Thyroid gland (tissue), 4 donors: ENCODE measurements at regions not wholly inside any gene's neighbourhood (a gene's known extent, or its start where the extent isn't known, plus 50 kb on each side); places are given as distances from the start of the nearest gene placed in this dataset.

Source experiments
- DNase-seq, 2 donors: peaks; one replicate each; pipeline ENCODE4 v3.0.0-alpha.2; 2019
- H3K27ac ChIP-seq, 3 donors: fragments of 200-600 bp; sonication (generic); 1 replicate in 2 of 3; 2 replicates in 1 of 3; pipeline ENCODE4 v1.5.1; 2016 to 2019; ENCODE audit warnings: mild to moderate bottlenecking in 1 of 3, moderate library complexity in 1 of 3
- H3K27me3 ChIP-seq: fragments of 200-600 bp; sonication (generic); one replicate; pipeline ENCODE4 v1.5.1; 2019
- H3K36me3 ChIP-seq, 2 donors: fragments of 200-600 bp; sonication (generic); one replicate each; pipeline ENCODE4 v1.5.1; 2016 to 2019
- H3K4me1 ChIP-seq, 2 donors: fragments of 200-600 bp; sonication (generic); one replicate each; pipeline ENCODE4 v1.5.1; 2017 to 2019
- H3K4me3 ChIP-seq, 3 donors: fragments of 200-600 bp; sonication (generic); replicated peaks in 1 of 3; 1 replicate in 2 of 3; 2 replicates in 1 of 3; pipeline ENCODE4 v1.5.1; 2016; ENCODE audit warnings: mild to moderate bottlenecking in 1 of 3
- H3K9me3 ChIP-seq: fragments of 200-600 bp; sonication (generic); one replicate; pipeline ENCODE4 v1.5.1; 2017
- POLR2A ChIP-seq, 2 donors: fragments of 450-650 bp; IDR thresholded peaks; one replicate each; pipeline ENCODE4 v1.6.1; 2017; ENCODE audit warnings: antibody characterized with exemption in 2 of 2, mild to moderate bottlenecking in 2 of 2, moderate library complexity in 1 of 2
- WGBS, 2 donors: methylation state at CpG; one replicate each; pipeline ENCODE4 v1.1.5; 2017; 5-methylcytosine and 5-hydroxymethylcytosine counted together
- intact Hi-C: fragments of 100-400 bp; cut with DNase I; formaldehyde crosslinking; loops from one replicate; pipeline ENCODE4 v1.15.1; 2023
- TF ChIP-seq, protein P1 (sequence below), 6 experiments: fragments of 200-600 bp in 3 of 6; fragments of 450-650 bp in 3 of 6; sonication (generic) in 3 of 6; IDR thresholded peaks; one replicate each; pipeline ENCODE4 v1.5.1; 2016 to 2019; ENCODE audit warnings: antibody characterized with exemption in 6 of 6, mild to moderate bottlenecking in 2 of 6, inconsistent platforms in 1 of 6, moderate library complexity in 1 of 6

DNA sequence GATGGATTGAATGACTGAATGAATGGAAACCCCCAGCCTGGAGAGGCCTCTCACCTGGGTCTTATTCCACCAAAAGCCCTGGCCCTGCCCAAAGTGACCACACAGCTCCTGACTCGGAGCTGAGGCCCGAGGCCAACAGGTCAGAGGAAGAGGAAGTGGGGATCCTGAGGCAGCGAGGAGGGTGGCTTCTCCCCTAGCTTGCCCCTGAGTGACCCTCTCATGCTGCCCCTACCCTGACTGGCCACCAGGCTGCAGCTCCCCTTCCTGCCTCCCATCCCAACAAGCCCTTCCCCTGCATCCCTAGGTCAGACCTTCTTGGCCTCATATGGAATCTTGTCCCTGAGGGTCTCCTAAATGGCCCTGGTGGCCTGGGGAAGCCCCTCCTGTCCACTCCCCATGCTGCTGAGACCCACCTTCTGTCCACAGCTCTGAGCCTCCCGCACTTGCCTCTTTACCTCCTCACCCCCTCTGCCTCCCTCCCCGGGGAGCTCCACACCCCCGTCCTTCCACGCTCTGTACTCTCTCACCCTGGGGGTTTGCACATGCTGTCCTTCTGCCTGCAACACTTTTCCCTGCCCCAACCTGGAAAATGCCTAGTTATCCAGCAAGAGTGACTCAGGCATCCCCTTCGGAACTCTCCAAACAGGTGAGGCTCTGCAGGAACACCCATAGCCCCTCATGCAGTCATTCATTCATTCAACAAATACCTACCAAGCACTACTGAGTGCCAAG lies 134.8 kb upstream of the HDAC4 start:
- WGBS, 2 donors = 83 to 86% methylated on average over 8 of the region's 8 CpGs
- no peak overlapping the region for H3K4me3 ChIP-seq
- no peak for DNase-seq
- no peak overlapping the region for H3K27ac ChIP-seq
- H3K9me3 ChIP-seq = no peaks in the 10 kb centered on the region
- no peaks in the 10 kb centered on the region for H3K27me3 ChIP-seq
- TF ChIP-seq, protein P1, sequence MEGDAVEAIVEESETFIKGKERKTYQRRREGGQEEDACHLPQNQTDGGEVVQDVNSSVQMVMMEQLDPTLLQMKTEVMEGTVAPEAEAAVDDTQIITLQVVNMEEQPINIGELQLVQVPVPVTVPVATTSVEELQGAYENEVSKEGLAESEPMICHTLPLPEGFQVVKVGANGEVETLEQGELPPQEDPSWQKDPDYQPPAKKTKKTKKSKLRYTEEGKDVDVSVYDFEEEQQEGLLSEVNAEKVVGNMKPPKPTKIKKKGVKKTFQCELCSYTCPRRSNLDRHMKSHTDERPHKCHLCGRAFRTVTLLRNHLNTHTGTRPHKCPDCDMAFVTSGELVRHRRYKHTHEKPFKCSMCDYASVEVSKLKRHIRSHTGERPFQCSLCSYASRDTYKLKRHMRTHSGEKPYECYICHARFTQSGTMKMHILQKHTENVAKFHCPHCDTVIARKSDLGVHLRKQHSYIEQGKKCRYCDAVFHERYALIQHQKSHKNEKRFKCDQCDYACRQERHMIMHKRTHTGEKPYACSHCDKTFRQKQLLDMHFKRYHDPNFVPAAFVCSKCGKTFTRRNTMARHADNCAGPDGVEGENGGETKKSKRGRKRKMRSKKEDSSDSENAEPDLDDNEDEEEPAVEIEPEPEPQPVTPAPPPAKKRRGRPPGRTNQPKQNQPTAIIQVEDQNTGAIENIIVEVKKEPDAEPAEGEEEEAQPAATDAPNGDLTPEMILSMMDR (IDR thresholded peaks at IDR 0.05) = no peak
- TF ChIP-seq POLR2A (IDR thresholded peaks at IDR 0.05) = no peak
- H3K36me3 ChIP-seq = no peaks in the 10 kb centered on the region
- H3K4me1 ChIP-seq = peaks cover 0 to 7% of the 10 kb centered on the region in 2 donors
- intact Hi-C loops = no loop called here

DNA sequence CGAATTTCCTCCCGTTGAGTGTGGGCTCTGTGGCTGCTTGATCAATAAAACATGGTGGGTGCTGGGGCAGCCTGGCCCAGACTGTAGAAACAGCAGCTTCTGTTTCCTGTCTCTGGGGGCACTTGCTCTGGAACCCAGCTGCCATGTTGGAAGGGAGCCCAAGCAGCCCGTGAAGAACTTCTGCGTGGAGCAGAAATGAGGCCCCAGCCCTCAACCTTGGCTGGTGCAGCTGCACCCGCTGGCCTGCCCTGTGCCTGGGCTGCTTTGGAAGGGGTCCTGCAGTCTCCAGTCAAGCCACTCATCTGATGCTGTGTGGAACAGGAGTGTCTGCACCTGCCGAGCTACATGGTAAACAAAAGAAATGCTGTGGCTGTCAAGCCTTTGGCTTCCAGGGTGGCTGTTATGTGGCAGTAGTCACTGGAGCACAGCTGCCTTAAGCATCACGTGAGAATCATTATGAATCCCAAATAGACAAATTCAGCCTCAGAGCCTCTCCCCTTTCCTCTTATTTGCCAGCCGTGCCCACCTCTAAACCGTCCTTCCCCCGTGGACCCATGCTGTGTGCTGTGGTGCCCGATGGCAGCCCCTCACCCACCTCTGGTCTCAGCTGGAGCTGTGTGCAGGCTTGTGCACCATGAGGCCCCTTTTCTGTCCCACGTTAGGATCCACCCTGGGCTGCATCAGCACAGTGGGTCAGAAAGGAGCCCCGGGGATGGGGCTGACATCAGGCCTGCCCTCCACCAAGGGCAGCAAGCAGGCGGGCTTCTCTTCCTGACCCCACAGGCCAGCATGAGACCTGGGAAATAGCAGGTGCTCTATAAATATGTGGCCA lies 134.0 kb upstream of the HDAC4 start:
- no peak overlapping the region for H3K4me3 ChIP-seq
- 94 to 95% methylated on average over 12 to 14 of the region's 14 CpGs for WGBS, 2 donors
- no peaks in the 10 kb centered on the region for H3K27me3 ChIP-seq
- H3K9me3 ChIP-seq = no peaks in the 10 kb centered on the region
- H3K4me1 ChIP-seq = peaks cover 0 to 7% of the 10 kb centered on the region in 2 donors
- intact Hi-C loops = no loop called here
- H3K36me3 ChIP-seq = no peaks in the 10 kb centered on the region
- no peak for TF ChIP-seq POLR2A (IDR thresholded peaks at IDR 0.05)
- TF ChIP-seq, protein P1 (IDR thresholded peaks at IDR 0.05) = no peak
- no peak for DNase-seq
- no peak overlapping the region for H3K27ac ChIP-seq

DNA sequence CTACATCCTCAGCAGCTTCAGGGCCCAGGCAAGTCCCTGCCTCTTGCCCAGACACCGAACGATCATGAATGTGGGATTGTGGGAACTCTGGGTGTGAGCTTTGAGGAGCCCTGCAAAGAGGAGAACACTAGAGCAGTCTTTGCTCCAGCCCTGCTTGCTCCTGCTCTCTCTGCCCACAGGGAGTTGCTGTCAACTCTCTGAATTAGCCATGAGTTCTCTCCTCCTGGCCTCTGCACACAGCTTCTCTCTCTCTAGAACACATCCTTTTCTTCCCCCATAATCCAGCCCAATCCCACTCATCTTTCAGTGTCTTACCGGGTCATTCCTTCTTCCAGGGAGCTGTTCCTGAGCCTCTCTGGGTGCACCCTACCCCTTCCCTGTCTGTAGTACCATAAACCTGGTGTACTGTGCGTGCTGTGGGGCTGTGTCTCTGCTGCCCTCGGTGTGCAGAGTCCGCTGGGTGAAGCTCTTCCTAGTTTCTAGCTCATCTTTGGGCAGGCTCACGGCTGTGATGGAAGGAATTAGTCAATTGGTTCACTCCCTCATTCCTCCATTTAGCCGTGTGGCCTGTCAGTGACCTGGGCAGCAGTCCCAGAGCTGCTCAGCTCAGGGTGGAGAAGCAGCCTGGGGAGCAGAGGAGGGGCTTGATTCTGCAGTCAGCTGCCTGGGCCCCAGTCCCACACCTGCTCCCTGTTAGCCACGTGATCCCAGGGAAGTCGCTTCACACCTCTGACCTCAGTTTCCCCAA lies 132.9 kb upstream of the HDAC4 start:
- TF ChIP-seq POLR2A (IDR thresholded peaks at IDR 0.05) = no peak
- TF ChIP-seq, protein P1 (IDR thresholded peaks at IDR 0.05) = no peak
- intact Hi-C loops = no loop called here
- no peak for DNase-seq
- WGBS, 2 donors = 56 to 74% methylated on average over 8 to 10 of the region's 10 CpGs
- no peaks in the 10 kb centered on the region for H3K27me3 ChIP-seq
- no peaks in the 10 kb centered on the region for H3K9me3 ChIP-seq
- no peak overlapping the region for H3K27ac ChIP-seq
- no peak overlapping the region for H3K4me3 ChIP-seq
- peaks cover 0 to 7% of the 10 kb centered on the region in 2 donors for H3K4me1 ChIP-seq
- no peaks in the 10 kb centered on the region for H3K36me3 ChIP-seq

DNA sequence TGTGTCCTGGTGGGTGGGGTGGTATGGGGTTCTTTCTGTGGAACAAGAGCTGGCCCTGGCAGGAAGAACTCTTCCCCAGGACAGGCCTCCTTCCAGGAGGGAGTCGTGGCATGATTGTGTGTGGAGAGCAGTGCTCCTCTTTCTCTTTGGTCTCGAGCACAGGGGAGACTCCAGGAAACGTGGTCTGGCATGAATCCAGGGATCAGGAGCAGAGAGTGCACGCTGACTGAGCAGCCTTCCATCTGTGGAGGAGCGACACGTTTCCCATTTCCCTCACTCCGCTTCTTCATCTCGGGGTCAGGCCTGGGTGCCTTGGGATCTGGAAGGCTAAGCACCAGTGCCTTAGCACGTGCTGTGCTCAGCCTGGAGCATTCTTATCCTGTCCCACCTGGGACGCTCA lies 132.0 kb upstream of the HDAC4 start:
- Histone ChIP-seq H3K27ac (no peak overlapping the region), H3K9me3 (no peaks in the 10 kb centered on the region), H3K36me3 (no peaks in the 10 kb centered on the region), H3K4me1 (peaks cover 0 to 7% of the 10 kb centered on the region in 2 donors), H3K27me3 (no peaks in the 10 kb centered on the region), H3K4me3 (no peak overlapping the region)
- DNase-seq = peak; percentile 52 to 61
- WGBS, 2 donors = 9 to 30% methylated on average over 10 of the region's 10 CpGs
- intact Hi-C loops = no loop called here
- TF ChIP-seq POLR2A (IDR thresholded peaks at IDR 0.05) = no peak

DNA sequence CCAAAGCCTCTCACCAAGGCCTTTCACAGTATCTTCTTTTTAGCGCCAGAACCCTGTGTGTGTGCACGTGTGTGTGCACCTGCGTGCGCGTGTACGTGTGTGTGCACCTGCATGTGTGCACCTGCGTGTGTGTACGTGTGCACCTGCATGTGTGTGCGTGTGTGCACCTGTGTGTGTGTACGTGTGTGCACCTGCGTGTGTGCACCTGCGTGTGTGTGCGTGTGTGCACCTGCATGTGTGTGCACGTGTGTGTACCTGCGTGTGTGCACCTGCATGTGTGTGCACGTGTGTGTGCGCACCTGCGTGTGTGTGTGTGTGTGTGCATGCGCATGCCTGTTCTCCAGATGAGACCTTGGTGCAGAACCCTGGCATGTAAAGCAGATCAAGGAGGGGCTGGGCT lies 131.4 kb upstream of the HDAC4 start:
- H3K4me1 ChIP-seq = peaks cover 0 to 7% of the 10 kb centered on the region in 2 donors
- DNase-seq = no peak
- H3K9me3 ChIP-seq = no peaks in the 10 kb centered on the region
- no peaks in the 10 kb centered on the region for H3K36me3 ChIP-seq
- WGBS, 2 donors = 88 to 91% methylated on average over 14 to 16 of the region's 19 CpGs
- no peaks in the 10 kb centered on the region for H3K27me3 ChIP-seq
- no peak overlapping the region for H3K27ac ChIP-seq
- no peak overlapping the region for H3K4me3 ChIP-seq
- intact Hi-C loops = no loop called here
- TF ChIP-seq, protein P1 (IDR thresholded peaks at IDR 0.05) = no peak
- TF ChIP-seq POLR2A (IDR thresholded peaks at IDR 0.05) = no peak
